ENCODE measurements at regions not wholly inside any gene's neighbourhood (a gene's known extent, or its start where the extent isn't known, plus 50 kb on each side); places are given as distances from the start of the nearest gene placed in this dataset.

DNA sequence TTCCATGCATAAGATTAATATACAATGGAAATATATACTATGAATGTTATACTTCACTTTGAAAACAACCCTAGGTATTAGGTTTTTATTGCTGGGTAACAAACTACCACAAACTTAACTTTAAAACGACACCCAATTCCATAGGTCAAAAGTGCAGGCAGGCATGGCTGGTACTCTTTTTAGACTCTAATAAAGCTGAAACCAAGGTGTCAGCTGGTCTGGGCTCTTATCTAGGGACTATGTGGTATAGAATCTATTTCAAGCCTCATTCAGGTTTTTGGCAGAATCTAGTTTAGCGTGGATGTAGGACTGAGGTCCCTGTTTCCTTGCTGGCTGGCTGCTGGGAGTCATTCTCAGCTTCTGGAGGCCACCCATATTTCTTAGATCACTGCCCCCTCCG, 65.0 kb upstream of the TMEM168 start:
- Histone ChIP-seq H2AFZ (ENCODE audit: low read length) (no peak overlapping the region), H3K27me3 (ENCODE audit: insufficient read depth, low read length) (no peaks in the 10 kb centered on the region), H3K9ac (ENCODE audit: low read length) (no peak overlapping the region), H4K20me1 (ENCODE audit: insufficient read depth, low read length) (no peaks in the 10 kb centered on the region), H3K4me3 (ENCODE audit: low read depth, low read length, poor library complexity, severe bottlenecking) (no peak overlapping the region), H3K36me3 (ENCODE audit: insufficient read depth, low read length) (no peaks in the 10 kb centered on the region; the same call in 1 of the 2 replicates), H3K9me3 (ENCODE audit: low read length) (peaks cover 14% of the 10 kb centered on the region), H3K4me1 (ENCODE audit: insufficient read depth, low read length, severe bottlenecking) (no peaks in the 10 kb centered on the region), H3K4me2 (ENCODE audit: low read length) (no peak overlapping the region), H3F3A (ENCODE audit: insufficient read depth, low read length) (no peaks in the 10 kb centered on the region), H3K9me2 (ENCODE audit: low read depth, low read length) (no peaks in the 10 kb centered on the region), H3K27ac (ENCODE audit: low read depth, low read length, poor library complexity, severe bottlenecking) (no peak overlapping the region), H3K79me2 (ENCODE audit: insufficient read depth, low read length) (no peaks in the 10 kb centered on the region)
- TF ChIP-seq, protein P1, sequence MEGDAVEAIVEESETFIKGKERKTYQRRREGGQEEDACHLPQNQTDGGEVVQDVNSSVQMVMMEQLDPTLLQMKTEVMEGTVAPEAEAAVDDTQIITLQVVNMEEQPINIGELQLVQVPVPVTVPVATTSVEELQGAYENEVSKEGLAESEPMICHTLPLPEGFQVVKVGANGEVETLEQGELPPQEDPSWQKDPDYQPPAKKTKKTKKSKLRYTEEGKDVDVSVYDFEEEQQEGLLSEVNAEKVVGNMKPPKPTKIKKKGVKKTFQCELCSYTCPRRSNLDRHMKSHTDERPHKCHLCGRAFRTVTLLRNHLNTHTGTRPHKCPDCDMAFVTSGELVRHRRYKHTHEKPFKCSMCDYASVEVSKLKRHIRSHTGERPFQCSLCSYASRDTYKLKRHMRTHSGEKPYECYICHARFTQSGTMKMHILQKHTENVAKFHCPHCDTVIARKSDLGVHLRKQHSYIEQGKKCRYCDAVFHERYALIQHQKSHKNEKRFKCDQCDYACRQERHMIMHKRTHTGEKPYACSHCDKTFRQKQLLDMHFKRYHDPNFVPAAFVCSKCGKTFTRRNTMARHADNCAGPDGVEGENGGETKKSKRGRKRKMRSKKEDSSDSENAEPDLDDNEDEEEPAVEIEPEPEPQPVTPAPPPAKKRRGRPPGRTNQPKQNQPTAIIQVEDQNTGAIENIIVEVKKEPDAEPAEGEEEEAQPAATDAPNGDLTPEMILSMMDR (IDR thresholded peaks at IDR 0.05; ENCODE audit: low read length) = no peak
- TF ChIP-seq EZH2 (IDR thresholded peaks at IDR 0.05; ENCODE audit: borderline replicate concordance, low read length) = no peak

GRCh38 chr7:112854169-112854568, 64.0 kb upstream of the TMEM168 start:
- TF ChIP-seq, protein P1 (IDR thresholded peaks at IDR 0.05; ENCODE audit: low read length) = no peak
- TF ChIP-seq EZH2 (IDR thresholded peaks at IDR 0.05; ENCODE audit: borderline replicate concordance, low read length) = no peak
- no peaks in the 10 kb centered on the region for H3K79me2 ChIP-seq (ENCODE audit: insufficient read depth, low read length)
- H3F3A ChIP-seq (ENCODE audit: insufficient read depth, low read length) = no peaks in the 10 kb centered on the region
- H3K9me3 ChIP-seq (ENCODE audit: low read length) = peaks cover 14% of the 10 kb centered on the region
- no peak overlapping the region for H3K4me3 ChIP-seq (ENCODE audit: low read depth, low read length, poor library complexity, severe bottlenecking)
- no peak overlapping the region for H3K9ac ChIP-seq (ENCODE audit: low read length)
- H3K36me3 ChIP-seq (ENCODE audit: insufficient read depth, low read length) = no peaks in the 10 kb centered on the region; the same call in 1 of the 2 replicates
- no peak overlapping the region for H3K27ac ChIP-seq (ENCODE audit: low read depth, low read length, poor library complexity, severe bottlenecking)
- no peak overlapping the region for H2AFZ ChIP-seq (ENCODE audit: low read length)
- no peaks in the 10 kb centered on the region for H3K4me1 ChIP-seq (ENCODE audit: insufficient read depth, low read length, severe bottlenecking)
- no peaks in the 10 kb centered on the region for H3K27me3 ChIP-seq (ENCODE audit: insufficient read depth, low read length)
- H3K9me2 ChIP-seq (ENCODE audit: low read depth, low read length) = no peaks in the 10 kb centered on the region
- H4K20me1 ChIP-seq (ENCODE audit: insufficient read depth, low read length) = no peaks in the 10 kb centered on the region
- H3K4me2 ChIP-seq (ENCODE audit: low read length) = no peak overlapping the region

- TF ChIP-seq, protein P1 (IDR thresholded peaks at IDR 0.05; ENCODE audit: low read length) = no peak
- TF ChIP-seq EZH2 (IDR thresholded peaks at IDR 0.05; ENCODE audit: borderline replicate concordance, low read length) = no peak
- Histone ChIP-seq H3F3A (ENCODE audit: insufficient read depth, low read length) (no peaks in the 10 kb centered on the region), H3K9me2 (ENCODE audit: low read depth, low read length) (no peaks in the 10 kb centered on the region), H3K4me2 (ENCODE audit: low read length) (no peak overlapping the region), H3K36me3 (ENCODE audit: insufficient read depth, low read length) (no peaks in the 10 kb centered on the region; the same call in 1 of the 2 replicates), H3K4me3 (ENCODE audit: low read depth, low read length, poor library complexity, severe bottlenecking) (no peak overlapping the region), H3K4me1 (ENCODE audit: insufficient read depth, low read length, severe bottlenecking) (no peaks in the 10 kb centered on the region), H3K27ac (ENCODE audit: low read depth, low read length, poor library complexity, severe bottlenecking) (no peak overlapping the region), H3K9me3 (ENCODE audit: low read length) (peaks cover 14% of the 10 kb centered on the region), H4K20me1 (ENCODE audit: insufficient read depth, low read length) (no peaks in the 10 kb centered on the region), H3K27me3 (ENCODE audit: insufficient read depth, low read length) (no peaks in the 10 kb centered on the region), H2AFZ (ENCODE audit: low read length) (no peak overlapping the region), H3K9ac (ENCODE audit: low read length) (no peak overlapping the region), H3K79me2 (ENCODE audit: insufficient read depth, low read length) (no peaks in the 10 kb centered on the region)
These were observed 63.2 kb upstream of the TMEM168 start for GRCh38 chr7:112853422-112853821.

Data from OCI-LY1 (cell line).